Liver (tissue), 3 donors: ENCODE measurements at regions not wholly inside any gene's neighbourhood (a gene's known extent, or its start where the extent isn't known, plus 50 kb on each side); places are given as distances from the start of the nearest gene placed in this dataset.

Source experiments
- ATF3 ChIP-seq: IDR thresholded peaks from 2 replicates; pipeline ENCODE4 v1.6.1; 2016; ENCODE audit warnings: antibody characterized with exemption
- JUND ChIP-seq, 2 donors: IDR thresholded peaks; 2 replicates each; pipeline ENCODE4 v1.6.1; 2016; ENCODE audit warnings: antibody characterized with exemption in 2 of 2
- MAX ChIP-seq: IDR thresholded peaks from 2 replicates; pipeline ENCODE4 v1.6.1; 2016; ENCODE audit warnings: antibody characterized with exemption
- SP1 ChIP-seq: IDR thresholded peaks from 2 replicates; pipeline ENCODE4 v1.6.1; 2018; ENCODE audit warnings: antibody characterized with exemption, mild to moderate bottlenecking
- TAF1 ChIP-seq: conservative IDR thresholded peaks from 2 replicates; pipeline ENCODE4 v1.6.1; 2016; ENCODE audit warnings: antibody characterized with exemption, mild to moderate bottlenecking
- ZBTB33 ChIP-seq: IDR thresholded peaks from 2 replicates; pipeline ENCODE4 v1.6.1; 2016; ENCODE audit warnings: antibody characterized with exemption
- TF ChIP-seq, protein P1 (sequence below): fragments of 150-350 bp; IDR thresholded peaks from 2 replicates; pipeline ENCODE4 v1.5.1; 2017; ENCODE audit warnings: improper control_type of control experiment, low read depth, low read length; ENCODE audit not compliant: missing input control
- TF ChIP-seq, protein P2 (sequence below): IDR thresholded peaks from 2 replicates; pipeline ENCODE4 v1.6.1; 2016; ENCODE audit warnings: antibody characterized with exemption, mild to moderate bottlenecking
- donor health status: healthy.
- donor health status: healthy.

DNA sequence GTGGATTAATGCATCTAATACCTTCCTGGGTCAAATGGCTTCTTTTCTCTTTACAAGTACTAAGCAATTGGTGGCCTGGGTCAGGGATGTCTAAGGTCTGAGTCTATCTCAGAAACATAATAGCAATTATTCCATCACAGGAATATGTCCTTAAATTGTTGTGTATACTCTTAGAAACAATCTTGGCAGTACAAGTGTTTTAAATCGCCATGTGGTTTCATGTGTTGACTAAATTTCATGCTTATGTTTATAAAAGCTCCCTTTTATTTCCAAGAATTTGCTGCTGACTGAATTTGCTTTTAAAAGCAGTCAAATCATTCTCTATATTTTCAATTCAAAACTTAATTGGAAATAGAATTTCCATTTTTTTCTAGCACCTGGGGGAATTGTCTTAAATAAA is 125.3 kb upstream of the PACRGL start:
- TF ChIP-seq, protein P1, sequence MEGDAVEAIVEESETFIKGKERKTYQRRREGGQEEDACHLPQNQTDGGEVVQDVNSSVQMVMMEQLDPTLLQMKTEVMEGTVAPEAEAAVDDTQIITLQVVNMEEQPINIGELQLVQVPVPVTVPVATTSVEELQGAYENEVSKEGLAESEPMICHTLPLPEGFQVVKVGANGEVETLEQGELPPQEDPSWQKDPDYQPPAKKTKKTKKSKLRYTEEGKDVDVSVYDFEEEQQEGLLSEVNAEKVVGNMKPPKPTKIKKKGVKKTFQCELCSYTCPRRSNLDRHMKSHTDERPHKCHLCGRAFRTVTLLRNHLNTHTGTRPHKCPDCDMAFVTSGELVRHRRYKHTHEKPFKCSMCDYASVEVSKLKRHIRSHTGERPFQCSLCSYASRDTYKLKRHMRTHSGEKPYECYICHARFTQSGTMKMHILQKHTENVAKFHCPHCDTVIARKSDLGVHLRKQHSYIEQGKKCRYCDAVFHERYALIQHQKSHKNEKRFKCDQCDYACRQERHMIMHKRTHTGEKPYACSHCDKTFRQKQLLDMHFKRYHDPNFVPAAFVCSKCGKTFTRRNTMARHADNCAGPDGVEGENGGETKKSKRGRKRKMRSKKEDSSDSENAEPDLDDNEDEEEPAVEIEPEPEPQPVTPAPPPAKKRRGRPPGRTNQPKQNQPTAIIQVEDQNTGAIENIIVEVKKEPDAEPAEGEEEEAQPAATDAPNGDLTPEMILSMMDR = no peak
- TF ChIP-seq ATF3 (no peak), TAF1 (no peak), MAX (no peak), ZBTB33 (no peak), SP1 (no peak), JUND (IDR thresholded peaks at IDR 0.05) (no peak)
- TF ChIP-seq, protein P2, sequence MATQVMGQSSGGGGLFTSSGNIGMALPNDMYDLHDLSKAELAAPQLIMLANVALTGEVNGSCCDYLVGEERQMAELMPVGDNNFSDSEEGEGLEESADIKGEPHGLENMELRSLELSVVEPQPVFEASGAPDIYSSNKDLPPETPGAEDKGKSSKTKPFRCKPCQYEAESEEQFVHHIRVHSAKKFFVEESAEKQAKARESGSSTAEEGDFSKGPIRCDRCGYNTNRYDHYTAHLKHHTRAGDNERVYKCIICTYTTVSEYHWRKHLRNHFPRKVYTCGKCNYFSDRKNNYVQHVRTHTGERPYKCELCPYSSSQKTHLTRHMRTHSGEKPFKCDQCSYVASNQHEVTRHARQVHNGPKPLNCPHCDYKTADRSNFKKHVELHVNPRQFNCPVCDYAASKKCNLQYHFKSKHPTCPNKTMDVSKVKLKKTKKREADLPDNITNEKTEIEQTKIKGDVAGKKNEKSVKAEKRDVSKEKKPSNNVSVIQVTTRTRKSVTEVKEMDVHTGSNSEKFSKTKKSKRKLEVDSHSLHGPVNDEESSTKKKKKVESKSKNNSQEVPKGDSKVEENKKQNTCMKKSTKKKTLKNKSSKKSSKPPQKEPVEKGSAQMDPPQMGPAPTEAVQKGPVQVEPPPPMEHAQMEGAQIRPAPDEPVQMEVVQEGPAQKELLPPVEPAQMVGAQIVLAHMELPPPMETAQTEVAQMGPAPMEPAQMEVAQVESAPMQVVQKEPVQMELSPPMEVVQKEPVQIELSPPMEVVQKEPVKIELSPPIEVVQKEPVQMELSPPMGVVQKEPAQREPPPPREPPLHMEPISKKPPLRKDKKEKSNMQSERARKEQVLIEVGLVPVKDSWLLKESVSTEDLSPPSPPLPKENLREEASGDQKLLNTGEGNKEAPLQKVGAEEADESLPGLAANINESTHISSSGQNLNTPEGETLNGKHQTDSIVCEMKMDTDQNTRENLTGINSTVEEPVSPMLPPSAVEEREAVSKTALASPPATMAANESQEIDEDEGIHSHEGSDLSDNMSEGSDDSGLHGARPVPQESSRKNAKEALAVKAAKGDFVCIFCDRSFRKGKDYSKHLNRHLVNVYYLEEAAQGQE = no peak
